ENCODE measurements at regions not wholly inside any gene's neighbourhood (a gene's known extent, or its start where the extent isn't known, plus 50 kb on each side); places are given as distances from the start of the nearest gene placed in this dataset.

DNA sequence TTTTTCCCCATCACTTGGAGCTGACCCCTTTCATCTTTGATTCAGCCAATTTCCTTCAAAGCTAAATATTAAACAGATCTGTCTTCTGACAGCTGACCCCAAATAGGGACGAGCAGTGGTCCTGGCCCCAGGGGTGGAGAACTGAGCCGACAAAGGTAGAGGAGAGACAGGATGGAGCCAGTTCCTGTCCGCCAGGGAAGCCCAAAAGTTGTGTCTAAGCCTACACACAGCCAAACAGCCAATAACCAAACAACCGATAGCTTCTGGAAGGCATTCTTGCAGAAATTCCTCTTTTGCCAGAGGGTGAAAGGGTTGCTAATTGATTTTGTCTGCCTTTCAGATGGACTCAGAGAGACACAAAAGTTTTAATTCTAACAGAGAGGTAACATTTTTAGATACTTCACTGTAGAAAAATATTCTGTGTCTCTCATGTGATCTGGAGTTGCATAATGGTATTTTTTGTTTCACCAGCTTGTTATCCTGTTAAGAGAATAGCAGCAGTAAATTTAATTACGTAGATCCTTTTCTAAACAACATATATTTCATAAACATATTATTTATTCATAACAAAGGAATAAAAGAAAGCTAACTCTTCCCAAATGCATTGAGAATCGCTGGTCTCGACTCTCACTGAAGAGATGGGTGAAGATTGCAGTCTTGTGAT lies 161.7 kb upstream of the LYZL1 start:
- DNase-seq (ENCODE audit: low read depth) = no peak
- H3K4me3 ChIP-seq (ENCODE audit: control insufficient read depth, low read depth, low read length) = no peak overlapping the region
- TF ChIP-seq, protein P1, sequence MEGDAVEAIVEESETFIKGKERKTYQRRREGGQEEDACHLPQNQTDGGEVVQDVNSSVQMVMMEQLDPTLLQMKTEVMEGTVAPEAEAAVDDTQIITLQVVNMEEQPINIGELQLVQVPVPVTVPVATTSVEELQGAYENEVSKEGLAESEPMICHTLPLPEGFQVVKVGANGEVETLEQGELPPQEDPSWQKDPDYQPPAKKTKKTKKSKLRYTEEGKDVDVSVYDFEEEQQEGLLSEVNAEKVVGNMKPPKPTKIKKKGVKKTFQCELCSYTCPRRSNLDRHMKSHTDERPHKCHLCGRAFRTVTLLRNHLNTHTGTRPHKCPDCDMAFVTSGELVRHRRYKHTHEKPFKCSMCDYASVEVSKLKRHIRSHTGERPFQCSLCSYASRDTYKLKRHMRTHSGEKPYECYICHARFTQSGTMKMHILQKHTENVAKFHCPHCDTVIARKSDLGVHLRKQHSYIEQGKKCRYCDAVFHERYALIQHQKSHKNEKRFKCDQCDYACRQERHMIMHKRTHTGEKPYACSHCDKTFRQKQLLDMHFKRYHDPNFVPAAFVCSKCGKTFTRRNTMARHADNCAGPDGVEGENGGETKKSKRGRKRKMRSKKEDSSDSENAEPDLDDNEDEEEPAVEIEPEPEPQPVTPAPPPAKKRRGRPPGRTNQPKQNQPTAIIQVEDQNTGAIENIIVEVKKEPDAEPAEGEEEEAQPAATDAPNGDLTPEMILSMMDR (conservative IDR thresholded peaks at IDR 0.05; ENCODE audit: control insufficient read depth, insufficient read depth, low read depth, low read length) = no peak

DNA sequence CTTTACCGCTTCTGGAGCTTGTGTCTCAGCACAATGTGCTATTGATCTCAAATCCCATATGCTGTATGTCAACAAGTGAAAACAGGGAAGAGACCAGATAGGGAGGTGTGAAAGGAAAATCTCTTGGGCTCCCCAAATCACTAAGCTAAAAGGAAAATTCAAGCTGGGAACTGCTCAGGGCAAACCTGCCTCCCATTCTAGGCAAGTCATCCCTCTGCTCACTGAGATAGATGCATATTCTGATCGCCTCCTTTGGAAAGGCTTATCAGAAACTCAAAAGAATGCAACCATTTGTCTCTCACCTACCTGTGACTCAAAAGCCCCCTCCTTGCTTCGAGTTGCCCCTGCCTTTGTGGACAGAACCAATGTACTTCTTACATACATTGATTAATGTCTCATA lies 161.1 kb upstream of the LYZL1 start:
- TF ChIP-seq, protein P1 (conservative IDR thresholded peaks at IDR 0.05; ENCODE audit: control insufficient read depth, insufficient read depth, low read depth, low read length) = no peak
- DNase-seq (ENCODE audit: low read depth) = no peak

GRCh38 chr10:29130190-29130673 lies 158.6 kb upstream of the LYZL1 start:
- H3K4me3 ChIP-seq (ENCODE audit: control insufficient read depth, low read depth, low read length) = no peak overlapping the region
- TF ChIP-seq, protein P1 (conservative IDR thresholded peaks at IDR 0.05; ENCODE audit: control insufficient read depth, insufficient read depth, low read depth, low read length) = peak; percentile 59
- DNase-seq (ENCODE audit: low read depth) = peak; percentile 30

More for the DNA sequence above, 161.1 kb upstream of the LYZL1 start:
- no peak overlapping the region for H3K4me3 ChIP-seq (ENCODE audit: control insufficient read depth, low read depth, low read length)

- no peak for DNase-seq (ENCODE audit: low read depth)
Observed at GRCh38 chr10:29131952-29132547, 156.8 kb upstream of the LYZL1 start.

GRCh38 chr10:29132551-29133111 lies 156.2 kb upstream of the LYZL1 start:
- DNase-seq (ENCODE audit: low read depth) = peak; percentile 5
- TF ChIP-seq, protein P1 (conservative IDR thresholded peaks at IDR 0.05; ENCODE audit: control insufficient read depth, insufficient read depth, low read depth, low read length) = no peak
- H3K4me3 ChIP-seq (ENCODE audit: control insufficient read depth, low read depth, low read length) = no peak overlapping the region

More at GRCh38 chr10:29131952-29132547, 156.8 kb upstream of the LYZL1 start:
- no peak overlapping the region for H3K4me3 ChIP-seq (ENCODE audit: control insufficient read depth, low read depth, low read length)
- TF ChIP-seq, protein P1 (conservative IDR thresholded peaks at IDR 0.05; ENCODE audit: control insufficient read depth, insufficient read depth, low read depth, low read length) = no peak

- TF ChIP-seq, protein P1 (conservative IDR thresholded peaks at IDR 0.05; ENCODE audit: control insufficient read depth, insufficient read depth, low read depth, low read length) = no peak
- H3K4me3 ChIP-seq (ENCODE audit: control insufficient read depth, low read depth, low read length) = no peak overlapping the region
- DNase-seq (ENCODE audit: low read depth) = no peak
Observed at GRCh38 chr10:29135337-29135736, 153.5 kb upstream of the LYZL1 start.

Data from fibroblast of mammary gland (primary cell).